Activated CD8-positive, alpha-beta T cell treated with anti-CD3 and anti-CD28 coated beads, Interleukin-2, amount 10 ng/mL, durations not matched to agents 7 days and 5 days (primary cell): ENCODE measurements at regions not wholly inside any gene's neighbourhood (a gene's known extent, or its start where the extent isn't known, plus 50 kb on each side); places are given as distances from the start of the nearest gene placed in this dataset.

Source experiments
- ATAC-seq: fragments of 150-1000 bp; cut with Tn5 transposase; one replicate; pipeline ENCODE4 v1.10.0; 2021; ENCODE audit warnings: moderate library complexity
- CTCF ChIA-PET: fragments of 350-600 bp; sonication (Branson Sonifier 250); formaldehyde crosslinking; loops from one replicate; lab custom pipeline; 2021; ENCODE audit warnings: antibody characterized with exemption; lab: Charles Lee
- POLR2A ChIA-PET: fragments of 350-600 bp; sonication (Branson Sonifier 250); formaldehyde crosslinking; loops from one replicate; lab custom pipeline; 2021; ENCODE audit warnings: antibody characterized with exemption; lab: Charles Lee
- DNase-seq: peaks from one replicate; pipeline ENCODE4 v3.0.0-alpha.2; 2020
- H3K27ac Mint-ChIP-seq: one replicate; pipeline ENCODE4 v1.8.0; 2021; ENCODE audit warnings: mild to moderate bottlenecking, mixed read lengths
- H3K27me3 Mint-ChIP-seq: one replicate; pipeline ENCODE4 v1.8.0; 2021; ENCODE audit warnings: low read depth, mixed read lengths
- H3K36me3 Mint-ChIP-seq: one replicate; pipeline ENCODE4 v1.8.0; 2021; ENCODE audit warnings: low read depth, mixed read lengths
- H3K4me1 Mint-ChIP-seq: one replicate; pipeline ENCODE4 v1.8.0; 2021; ENCODE audit warnings: low read depth, mixed read lengths
- H3K4me3 Mint-ChIP-seq: one replicate; pipeline ENCODE4 v1.8.0; 2021; ENCODE audit warnings: mild to moderate bottlenecking, mixed read lengths
- H3K9me3 Mint-ChIP-seq: one replicate; pipeline ENCODE4 v1.8.0; 2022; ENCODE audit warnings: mixed read lengths; ENCODE audit not compliant: insufficient read depth

DNA sequence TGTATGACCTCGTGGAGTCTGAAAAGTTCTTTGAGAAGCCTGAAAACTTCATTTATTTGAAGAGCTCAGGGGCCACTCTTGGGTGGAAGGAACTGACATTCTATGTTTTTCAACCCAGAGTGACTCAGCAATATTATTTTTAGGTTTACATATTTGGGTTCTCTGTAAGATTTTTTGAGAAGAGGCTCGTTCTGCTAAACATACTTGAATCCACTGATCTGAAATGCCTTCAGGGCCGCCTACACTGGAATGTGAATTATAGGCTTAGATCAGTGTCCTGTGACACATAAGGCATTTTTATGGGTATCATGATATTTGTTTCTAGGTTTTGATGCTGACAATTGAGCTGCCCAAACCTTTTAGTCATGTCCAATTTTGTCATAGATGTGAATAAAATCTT is 86.2 kb downstream of the PSAT1 start:
- Mint-ChIP-seq H3K4me1 (no peaks in the 10 kb centered on the region), H3K9me3 (no peaks in the 10 kb centered on the region), H3K36me3 (no peaks in the 10 kb centered on the region), H3K27me3 (no peaks in the 10 kb centered on the region), H3K4me3 (no peak overlapping the region), H3K27ac (no peak overlapping the region)
- CTCF ChIA-PET: no interaction called here
- no peak for ATAC-seq
- POLR2A ChIA-PET: no interaction called here
- no peak for DNase-seq

GRCh38 chr9:78386348-78386747 is 89.4 kb downstream of the PSAT1 start:
- CTCF ChIA-PET: interaction anchor here (0.9 kb wide), 1 partner anchor 20 kb away, joined by 3 read pairs; no protein-coding TSS in a partner anchor
- DNase-seq (no peak), ATAC-seq (no peak)
- POLR2A ChIA-PET: no interaction called here
- no peak overlapping the region for H3K27ac Mint-ChIP-seq
- no peaks in the 10 kb centered on the region for H3K4me1 Mint-ChIP-seq
- H3K4me3 Mint-ChIP-seq: no peak overlapping the region
- no peaks in the 10 kb centered on the region for H3K9me3 Mint-ChIP-seq
- no peaks in the 10 kb centered on the region for H3K27me3 Mint-ChIP-seq
- no peaks in the 10 kb centered on the region for H3K36me3 Mint-ChIP-seq

DNA sequence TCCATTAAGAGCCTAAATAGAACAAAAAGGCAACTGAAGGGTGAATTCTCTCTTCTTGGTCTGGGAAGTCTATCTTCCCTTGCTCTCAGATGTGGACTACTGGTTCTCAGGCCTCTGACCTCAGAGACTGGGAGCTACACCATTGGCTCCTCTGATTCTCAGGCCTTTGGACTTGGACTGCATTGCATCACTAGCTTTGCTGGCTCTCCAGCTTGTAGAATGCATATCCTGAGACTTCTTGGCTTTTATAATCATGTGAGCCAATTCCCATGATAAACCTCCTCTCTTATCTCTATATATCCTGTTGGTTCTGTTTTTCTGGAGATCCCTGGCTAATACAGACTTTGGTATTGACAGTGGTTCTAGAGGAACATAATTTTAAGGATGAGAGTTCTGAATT is 89.8 kb downstream of the PSAT1 start:
- H3K4me1 Mint-ChIP-seq: no peaks in the 10 kb centered on the region
- H3K9me3 Mint-ChIP-seq: no peaks in the 10 kb centered on the region
- no peak for DNase-seq
- no peaks in the 10 kb centered on the region for H3K36me3 Mint-ChIP-seq
- H3K27me3 Mint-ChIP-seq: no peaks in the 10 kb centered on the region
- CTCF ChIA-PET: interaction anchor here (0.9 kb wide), 1 partner anchor 21 kb away, joined by 3 read pairs; no protein-coding TSS in a partner anchor
- no peak for ATAC-seq
- H3K27ac Mint-ChIP-seq: no peak overlapping the region
- POLR2A ChIA-PET: no interaction called here
- no peak overlapping the region for H3K4me3 Mint-ChIP-seq

DNA sequence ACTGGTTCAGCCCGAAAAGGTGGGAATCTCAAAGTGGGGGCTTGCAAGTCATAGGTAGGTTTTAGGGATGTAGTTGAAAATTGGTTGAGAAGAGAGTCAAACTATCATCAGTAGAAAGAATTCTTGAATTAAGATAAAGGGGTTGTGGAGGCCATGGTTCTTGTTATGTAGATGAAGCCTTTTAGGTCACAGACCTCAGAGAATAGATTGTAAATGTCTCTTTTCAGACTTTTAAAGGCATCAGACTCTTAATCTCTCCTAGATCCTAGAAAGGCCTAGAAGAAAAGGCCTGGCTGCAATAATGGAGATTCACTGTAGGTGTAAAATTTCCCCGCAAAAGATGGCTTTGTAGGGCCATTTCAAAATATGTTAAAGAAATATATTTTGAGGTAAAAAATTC is 96.4 kb downstream of the PSAT1 start:
- H3K4me1 Mint-ChIP-seq: no peaks in the 10 kb centered on the region
- no peak for DNase-seq
- no peak overlapping the region for H3K27ac Mint-ChIP-seq
- ATAC-seq: no peak
- CTCF ChIA-PET: no interaction called here
- no peak overlapping the region for H3K4me3 Mint-ChIP-seq
- H3K27me3 Mint-ChIP-seq: peaks cover 2% of the 10 kb centered on the region
- POLR2A ChIA-PET: no interaction called here
- H3K9me3 Mint-ChIP-seq: no peaks in the 10 kb centered on the region
- no peaks in the 10 kb centered on the region for H3K36me3 Mint-ChIP-seq

GRCh38 chr9:78393932-78394331 is 97.0 kb downstream of the PSAT1 start:
- H3K36me3 Mint-ChIP-seq: no peaks in the 10 kb centered on the region
- peaks cover 2% of the 10 kb centered on the region for H3K27me3 Mint-ChIP-seq
- CTCF ChIA-PET: no interaction called here
- POLR2A ChIA-PET: no interaction called here
- no peak overlapping the region for H3K27ac Mint-ChIP-seq
- no peak overlapping the region for H3K4me3 Mint-ChIP-seq
- no peaks in the 10 kb centered on the region for H3K9me3 Mint-ChIP-seq
- no peak for DNase-seq
- no peaks in the 10 kb centered on the region for H3K4me1 Mint-ChIP-seq
- no peak for ATAC-seq

DNA sequence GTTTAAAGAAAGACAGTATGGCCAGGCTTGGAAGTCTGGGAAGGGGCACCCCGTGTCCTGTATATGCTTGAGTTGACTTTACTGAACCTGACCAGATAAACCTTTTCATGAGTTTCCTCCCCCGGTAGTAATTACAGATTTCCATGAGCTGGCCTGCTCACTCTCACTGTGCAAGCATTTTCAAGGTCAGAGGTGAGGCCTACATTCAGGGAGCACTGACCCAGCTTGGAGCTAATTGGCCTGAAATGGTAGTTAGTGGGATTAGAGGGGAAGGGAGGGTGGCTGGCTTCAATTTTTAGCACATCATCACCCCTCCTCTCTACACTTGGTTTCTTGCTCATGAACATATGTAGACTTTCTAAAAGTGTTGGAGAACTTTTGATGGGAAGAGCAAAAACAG is 99.2 kb downstream of the PSAT1 start:
- Mint-ChIP-seq H3K4me1 (no peaks in the 10 kb centered on the region), H3K4me3 (no peak overlapping the region), H3K9me3 (no peaks in the 10 kb centered on the region), H3K36me3 (no peaks in the 10 kb centered on the region), H3K27ac (no peak overlapping the region), H3K27me3 (peaks cover 2% of the 10 kb centered on the region)
- CTCF ChIA-PET: no interaction called here
- ATAC-seq (no peak), DNase-seq (no peak)
- POLR2A ChIA-PET: no interaction called here

GRCh38 chr9:78397045-78397444 is 100.1 kb downstream of the PSAT1 start:
- no peaks in the 10 kb centered on the region for H3K4me1 Mint-ChIP-seq
- H3K4me3 Mint-ChIP-seq: no peak overlapping the region
- ChIA-PET CTCF (no interaction called here), POLR2A (no interaction called here)
- H3K27ac Mint-ChIP-seq: no peak overlapping the region
- no peaks in the 10 kb centered on the region for H3K36me3 Mint-ChIP-seq
- no peak for ATAC-seq
- H3K9me3 Mint-ChIP-seq: no peaks in the 10 kb centered on the region
- peaks cover 2% of the 10 kb centered on the region for H3K27me3 Mint-ChIP-seq
- DNase-seq: no peak

DNA sequence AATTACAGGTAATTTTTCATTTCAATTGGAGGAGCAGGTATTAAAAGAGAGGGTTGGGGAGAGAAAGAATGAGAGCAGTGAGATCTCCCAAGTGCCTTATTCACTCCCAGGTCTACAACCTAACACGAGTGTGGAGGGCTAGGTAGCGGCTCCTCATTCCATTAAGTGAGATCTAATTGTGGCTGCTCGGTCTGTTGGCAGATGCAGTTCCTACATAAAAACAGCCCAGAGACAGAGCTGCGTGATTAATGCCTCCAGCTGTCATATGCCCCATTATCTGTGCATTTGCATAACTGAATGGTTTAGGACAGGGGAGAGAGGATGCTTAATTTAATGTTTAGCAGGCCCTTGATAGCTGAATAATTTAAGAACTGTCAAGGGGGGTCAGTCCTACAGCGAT is 100.5 kb downstream of the PSAT1 start:
- no peak overlapping the region for H3K27ac Mint-ChIP-seq
- peaks cover 2% of the 10 kb centered on the region for H3K27me3 Mint-ChIP-seq
- H3K4me1 Mint-ChIP-seq: no peaks in the 10 kb centered on the region
- no peak overlapping the region for H3K4me3 Mint-ChIP-seq
- ATAC-seq (no peak), DNase-seq (no peak)
- H3K9me3 Mint-ChIP-seq: no peaks in the 10 kb centered on the region
- no peaks in the 10 kb centered on the region for H3K36me3 Mint-ChIP-seq
- CTCF ChIA-PET: no interaction called here
- POLR2A ChIA-PET: no interaction called here

- CTCF ChIA-PET: no interaction called here
- no peak for ATAC-seq
Observed at GRCh38 chr9:78399153-78399552, 102.2 kb downstream of the PSAT1 start.

GRCh38 chr9:78400496-78400895 is 103.6 kb downstream of the PSAT1 start:
- Mint-ChIP-seq H3K4me1 (no peaks in the 10 kb centered on the region), H3K9me3 (no peaks in the 10 kb centered on the region), H3K4me3 (no peak overlapping the region), H3K27ac (no peak overlapping the region), H3K27me3 (peaks cover 2% of the 10 kb centered on the region), H3K36me3 (no peaks in the 10 kb centered on the region)
- ChIA-PET CTCF (no interaction called here), POLR2A (no interaction called here)
- no peak for ATAC-seq
- DNase-seq: no peak

More at GRCh38 chr9:78399153-78399552, 102.2 kb downstream of the PSAT1 start:
- no peaks in the 10 kb centered on the region for H3K36me3 Mint-ChIP-seq
- POLR2A ChIA-PET: interaction anchor here (0.7 kb wide), 1 partner anchor 17 kb away, joined by 3 read pairs; no protein-coding TSS in a partner anchor
- peaks cover 2% of the 10 kb centered on the region for H3K27me3 Mint-ChIP-seq
- no peaks in the 10 kb centered on the region for H3K4me1 Mint-ChIP-seq
- H3K9me3 Mint-ChIP-seq: no peaks in the 10 kb centered on the region
- no peak overlapping the region for H3K27ac Mint-ChIP-seq
- DNase-seq: no peak
- no peak overlapping the region for H3K4me3 Mint-ChIP-seq

DNA sequence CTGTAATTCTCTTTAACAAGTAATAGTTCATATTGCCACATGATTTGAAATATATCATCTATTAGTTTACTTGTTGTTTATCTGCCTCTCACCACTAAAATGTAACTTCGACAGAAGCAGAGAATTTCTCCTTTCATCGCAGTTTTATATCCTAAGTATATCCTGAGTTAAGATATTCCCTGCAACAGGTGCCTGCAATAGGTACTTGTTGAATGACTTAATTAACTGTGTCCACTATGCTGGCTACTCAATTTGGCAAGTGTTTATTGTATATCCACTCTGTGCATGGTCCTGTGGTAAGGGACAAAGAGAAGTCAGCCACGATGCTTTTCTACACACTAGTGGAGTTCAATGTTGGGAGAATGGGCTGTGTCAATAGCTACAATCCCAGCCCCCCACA is 108.5 kb downstream of the PSAT1 start:
- ChIA-PET POLR2A (no interaction called here), CTCF (no interaction called here)
- no peak overlapping the region for H3K27ac Mint-ChIP-seq
- no peak overlapping the region for H3K4me3 Mint-ChIP-seq
- no peaks in the 10 kb centered on the region for H3K4me1 Mint-ChIP-seq
- H3K27me3 Mint-ChIP-seq: no peaks in the 10 kb centered on the region
- H3K9me3 Mint-ChIP-seq: no peaks in the 10 kb centered on the region
- DNase-seq: no peak
- no peak for ATAC-seq
- H3K36me3 Mint-ChIP-seq: no peaks in the 10 kb centered on the region

- ChIA-PET CTCF (no interaction called here), POLR2A (no interaction called here)
- DNase-seq (no peak), ATAC-seq (no peak)
- Mint-ChIP-seq H3K4me3 (no peak overlapping the region), H3K4me1 (no peaks in the 10 kb centered on the region), H3K36me3 (no peaks in the 10 kb centered on the region), H3K27me3 (no peaks in the 10 kb centered on the region), H3K27ac (no peak overlapping the region), H3K9me3 (no peaks in the 10 kb centered on the region)
Observed at GRCh38 chr9:78406146-78406545, 109.2 kb downstream of the PSAT1 start.

DNA sequence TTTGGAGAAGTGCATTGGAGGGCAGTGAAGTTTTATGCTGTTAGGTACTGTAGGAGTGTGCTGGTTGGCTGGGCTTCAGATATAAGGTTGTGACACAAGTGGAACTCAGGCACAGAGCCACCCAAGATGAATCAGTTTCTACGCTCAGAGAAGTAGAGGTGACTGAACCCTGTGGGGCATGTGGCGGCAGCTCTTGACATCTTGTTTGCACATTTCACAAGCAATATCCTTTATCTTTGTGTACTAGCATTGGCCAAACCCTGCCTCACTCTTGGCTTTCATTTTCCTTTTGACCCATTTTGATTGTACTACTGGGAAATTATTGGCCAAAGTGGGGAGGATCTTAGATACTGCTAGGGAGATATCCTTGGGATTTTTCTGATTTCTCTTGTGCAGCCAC is 110.0 kb downstream of the PSAT1 start:
- H3K4me1 Mint-ChIP-seq: no peaks in the 10 kb centered on the region
- no peaks in the 10 kb centered on the region for H3K9me3 Mint-ChIP-seq
- CTCF ChIA-PET: no interaction called here
- H3K4me3 Mint-ChIP-seq: no peak overlapping the region
- POLR2A ChIA-PET: no interaction called here
- no peak for DNase-seq
- H3K27me3 Mint-ChIP-seq: no peaks in the 10 kb centered on the region
- no peaks in the 10 kb centered on the region for H3K36me3 Mint-ChIP-seq
- no peak for ATAC-seq
- H3K27ac Mint-ChIP-seq: no peak overlapping the region
